Lower leg skin (tissue), 3 donors: ENCODE measurements at regions not wholly inside any gene's neighbourhood (a gene's known extent, or its start where the extent isn't known, plus 50 kb on each side); places are given as distances from the start of the nearest gene placed in this dataset.

Source experiments
- CTCF ChIP-seq, 3 donors: fragments of 450-650 bp; IDR thresholded peaks; one replicate each; pipeline ENCODE4 v1.5.1; 2016; ENCODE audit warnings: antibody characterized with exemption in 3 of 3, mild to moderate bottlenecking in 3 of 3, moderate library complexity in 2 of 3
- POLR2A ChIP-seq, 2 donors: fragments of 450-650 bp; IDR thresholded peaks; one replicate each; pipeline ENCODE4 v1.6.1; 2016 to 2017; ENCODE audit warnings: antibody characterized with exemption in 2 of 2, mild to moderate bottlenecking in 1 of 2, moderate library complexity in 1 of 2

GRCh38 chr3:25073423-25073822, 354.6 kb upstream of the RARB start:
- no peak for TF ChIP-seq POLR2A (IDR thresholded peaks at IDR 0.05)
- TF ChIP-seq CTCF (IDR thresholded peaks at IDR 0.05), result no peak
